GM12892 (cell line): ENCODE measurements at regions not wholly inside any gene's neighbourhood (a gene's known extent, or its start where the extent isn't known, plus 50 kb on each side); places are given as distances from the start of the nearest gene placed in this dataset.

Experiments
- POLR2A ChIP-seq: IDR thresholded peaks from 2 replicates; pipeline ENCODE4 v1.6.1; 2011; ENCODE audit warnings: low read depth, low read length, control low read depth
- POLR2AphosphoS5 ChIP-seq: IDR thresholded peaks from 2 replicates; pipeline ENCODE4 v1.6.1; 2011; ENCODE audit warnings: low read depth, low read length, control low read depth
- TAF1 ChIP-seq: IDR thresholded peaks from 2 replicates; pipeline ENCODE4 v1.6.1; 2011; ENCODE audit warnings: low read depth, mild to moderate bottlenecking, control low read depth, low read length, borderline replicate concordance

DNA sequence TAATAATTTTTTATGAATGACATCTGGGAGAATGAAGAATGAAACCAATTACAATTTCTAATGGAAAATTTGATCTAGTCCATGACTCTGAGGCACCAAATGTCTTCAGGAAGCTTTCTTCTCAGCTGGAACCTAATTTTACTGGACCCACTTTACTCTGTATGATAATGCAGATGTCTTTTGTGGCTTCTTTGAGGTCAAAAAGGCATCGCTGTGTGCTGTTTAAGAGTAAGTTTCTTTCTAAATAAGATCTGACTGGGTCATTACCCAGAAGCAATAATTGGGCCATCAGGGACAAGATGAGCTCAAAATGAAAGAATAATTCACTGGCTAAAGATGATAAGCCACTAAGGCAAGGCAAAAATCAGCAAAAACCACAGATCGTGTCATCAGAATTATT is 633.4 kb downstream of the PSAT1 start:
- no peak for TF ChIP-seq POLR2A
- no peak for TF ChIP-seq POLR2AphosphoS5
- TF ChIP-seq TAF1 = no peak
